ENCODE measurements at regions not wholly inside any gene's neighbourhood (a gene's known extent, or its start where the extent isn't known, plus 50 kb on each side); places are given as distances from the start of the nearest gene placed in this dataset.

- H3K4me2 ChIP-seq (ENCODE audit: low read length) = no peak overlapping the region
- H3K9me3 ChIP-seq (ENCODE audit: low read length) = no peaks in the 10 kb centered on the region
- no peak for ATAC-seq
- H3K27me3 ChIP-seq (ENCODE audit: low read length) = no peaks in the 10 kb centered on the region
- CTCF ChIA-PET = no interaction called here
- no peak for TF ChIP-seq CTCF (conservative IDR thresholded peaks at IDR 0.05; ENCODE audit: low read depth, low read length)
- TF ChIP-seq EZH2phosphoT487 (IDR thresholded peaks at IDR 0.05; ENCODE audit: borderline replicate concordance, low read length) = no peak
- no peak for TF ChIP-seq EZH2 (IDR thresholded peaks at IDR 0.05; ENCODE audit: low read length, unreplicated experiment)
- no peak overlapping the region for H3K4me3 ChIP-seq (ENCODE audit: low read length)
- no peaks in the 10 kb centered on the region for H3K4me1 ChIP-seq (ENCODE audit: insufficient read depth, low read length)
- H3K27ac ChIP-seq (ENCODE audit: low read length) = no peak overlapping the region
- no peaks in the 10 kb centered on the region for H3K36me3 ChIP-seq (ENCODE audit: low read depth, low read length)
- no TSS peak for BruUV-seq (replicated peaks)
- intact Hi-C loops (cut with micrococcal nuclease) = no loop called here
- H2AFZ ChIP-seq (ENCODE audit: low read length) = no peak overlapping the region
- H4K20me1 ChIP-seq (ENCODE audit: low read length) = no peaks in the 10 kb centered on the region
- no peaks in the 10 kb centered on the region for H3F3A ChIP-seq (ENCODE audit: low read length, unreplicated experiment)
- POLR2A ChIA-PET (ENCODE audit: unreplicated experiment) = no interaction called here
- no peaks in the 10 kb centered on the region for H3K9me2 ChIP-seq (replicated peaks; ENCODE audit: low read length)
- DNase-seq = no peak
- H3K79me2 ChIP-seq (ENCODE audit: low read length) = no peaks in the 10 kb centered on the region
- no peak overlapping the region for H3K9ac ChIP-seq (ENCODE audit: low read length)
Observed at GRCh38 chrX:13260598-13260997, 59.3 kb downstream of the ATXN3L start.

- ChIA-PET CTCF (no interaction called here), POLR2A (ENCODE audit: unreplicated experiment) (no interaction called here)
- Histone ChIP-seq H3K27ac (ENCODE audit: low read length) (no peak overlapping the region), H3K9ac (ENCODE audit: low read length) (no peak overlapping the region), H3F3A (ENCODE audit: low read length, unreplicated experiment) (no peaks in the 10 kb centered on the region), H3K4me3 (ENCODE audit: low read length) (no peak overlapping the region), H3K4me2 (ENCODE audit: low read length) (no peak overlapping the region), H3K79me2 (ENCODE audit: low read length) (no peaks in the 10 kb centered on the region), H3K4me1 (ENCODE audit: insufficient read depth, low read length) (no peaks in the 10 kb centered on the region), H4K20me1 (ENCODE audit: low read length) (no peaks in the 10 kb centered on the region), H3K27me3 (ENCODE audit: low read length) (no peaks in the 10 kb centered on the region), H3K9me3 (ENCODE audit: low read length) (no peaks in the 10 kb centered on the region), H3K9me2 (replicated peaks; ENCODE audit: low read length) (no peaks in the 10 kb centered on the region), H2AFZ (ENCODE audit: low read length) (no peak overlapping the region), H3K36me3 (ENCODE audit: low read depth, low read length) (no peaks in the 10 kb centered on the region)
- ATAC-seq = no peak
- no TSS peak for BruUV-seq (replicated peaks)
- intact Hi-C loops (cut with micrococcal nuclease) = no loop called here
- TF ChIP-seq EZH2phosphoT487 (IDR thresholded peaks at IDR 0.05; ENCODE audit: borderline replicate concordance, low read length) (no peak), EZH2 (IDR thresholded peaks at IDR 0.05; ENCODE audit: low read length, unreplicated experiment) (no peak), CTCF (conservative IDR thresholded peaks at IDR 0.05; ENCODE audit: low read depth, low read length) (no peak)
- no peak for DNase-seq
Observed at GRCh38 chrX:13258725-13259124, 61.1 kb downstream of the ATXN3L start.

DNA sequence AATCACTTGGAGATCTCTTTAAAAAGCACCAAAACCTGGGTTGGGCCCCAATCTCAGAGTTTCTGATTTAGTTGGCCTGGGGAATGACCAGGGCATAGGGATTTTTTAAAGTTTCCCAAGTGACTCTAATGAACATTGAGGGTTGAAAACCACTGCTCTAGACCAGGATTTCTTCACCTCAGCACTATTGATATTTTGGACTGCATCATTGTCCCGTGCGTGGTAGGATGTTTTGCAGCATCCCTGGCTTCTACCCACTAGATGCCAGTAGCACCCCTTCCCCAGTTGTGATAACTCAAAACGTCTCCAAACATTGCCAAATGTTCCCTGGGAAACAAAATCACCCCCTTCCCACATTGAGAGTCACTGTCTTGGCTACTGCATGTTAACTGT, 61.8 kb downstream of the ATXN3L start:
- no TSS peak for BruUV-seq (replicated peaks)
- CTCF ChIA-PET = no interaction called here
- no peak for ATAC-seq

More for the DNA sequence above, 61.8 kb downstream of the ATXN3L start:
- Histone ChIP-seq H3K4me2 (ENCODE audit: low read length) (no peak overlapping the region), H3K27me3 (ENCODE audit: low read length) (no peaks in the 10 kb centered on the region), H3K9me2 (replicated peaks; ENCODE audit: low read length) (no peaks in the 10 kb centered on the region), H3K4me3 (ENCODE audit: low read length) (no peak overlapping the region), H2AFZ (ENCODE audit: low read length) (no peak overlapping the region), H3K36me3 (ENCODE audit: low read depth, low read length) (no peaks in the 10 kb centered on the region), H3K4me1 (ENCODE audit: insufficient read depth, low read length) (no peaks in the 10 kb centered on the region), H3K79me2 (ENCODE audit: low read length) (no peaks in the 10 kb centered on the region), H3K27ac (ENCODE audit: low read length) (no peak overlapping the region), H3K9ac (ENCODE audit: low read length) (no peak overlapping the region), H3K9me3 (ENCODE audit: low read length) (no peaks in the 10 kb centered on the region), H3F3A (ENCODE audit: low read length, unreplicated experiment) (no peaks in the 10 kb centered on the region), H4K20me1 (ENCODE audit: low read length) (no peaks in the 10 kb centered on the region)
- no peak for DNase-seq
- TF ChIP-seq EZH2 (IDR thresholded peaks at IDR 0.05; ENCODE audit: low read length, unreplicated experiment) = no peak
- TF ChIP-seq EZH2phosphoT487 (IDR thresholded peaks at IDR 0.05; ENCODE audit: borderline replicate concordance, low read length) = no peak
- TF ChIP-seq CTCF (conservative IDR thresholded peaks at IDR 0.05; ENCODE audit: low read depth, low read length) = no peak
- POLR2A ChIA-PET (ENCODE audit: unreplicated experiment) = no interaction called here
- intact Hi-C loops (cut with micrococcal nuclease) = no loop called here

Data from PC-3 (cell line).